H9 (cell line): ENCODE measurements at regions not wholly inside any gene's neighbourhood (a gene's known extent, or its start where the extent isn't known, plus 50 kb on each side); places are given as distances from the start of the nearest gene placed in this dataset.

ENCODE experiments used
- DNase-seq: peaks from one replicate; pipeline ENCODE4 v3.0.0-alpha.2; 2017
- H2AFZ ChIP-seq: one replicate; pipeline ENCODE4 v1.6.1; 2013; ENCODE audit warnings: mild to moderate bottlenecking, low read length, control low read depth, moderate library complexity
- H2AK5ac ChIP-seq: 2 replicates; pipeline ENCODE4 v1.6.1; 2013; ENCODE audit warnings: low read length, control low read depth, mixed read lengths; ENCODE audit not compliant: insufficient read length
- H2BK120ac ChIP-seq: one replicate; pipeline ENCODE4 v1.6.1; 2013; ENCODE audit warnings: low read depth, mild to moderate bottlenecking, low read length, control low read depth, inconsistent platforms; ENCODE audit not compliant: poor library complexity, severe bottlenecking
- H2BK12ac ChIP-seq: 2 replicates; pipeline ENCODE4 v1.6.1; 2013; ENCODE audit warnings: low read length, control low read depth, mixed read lengths, low read depth; ENCODE audit not compliant: insufficient read length
- H2BK15ac ChIP-seq: 2 replicates; pipeline ENCODE4 v1.6.1; 2013; ENCODE audit warnings: low read depth, low read length, control low read depth
- H2BK20ac ChIP-seq: one replicate; pipeline ENCODE4 v1.6.1; 2013; ENCODE audit warnings: low read depth, mild to moderate bottlenecking, low read length, control low read depth, inconsistent platforms; ENCODE audit not compliant: poor library complexity, severe bottlenecking
- H2BK5ac ChIP-seq: 2 replicates; pipeline ENCODE4 v1.6.1; 2013; ENCODE audit warnings: low read length, control low read depth, mixed read lengths; ENCODE audit not compliant: insufficient read length
- H3K14ac ChIP-seq: 2 replicates; pipeline ENCODE4 v1.6.1; 2013; ENCODE audit warnings: low read length, control low read depth; ENCODE audit not compliant: insufficient read depth
- H3K18ac ChIP-seq: 2 replicates; pipeline ENCODE4 v1.6.1; 2013; ENCODE audit warnings: low read depth, mild to moderate bottlenecking, mixed read lengths, low read length, control low read depth; ENCODE audit not compliant: insufficient read length
- H3K23ac ChIP-seq: 2 replicates; pipeline ENCODE4 v1.6.1; 2013; ENCODE audit warnings: low read length, control low read depth, mixed read lengths, low read depth; ENCODE audit not compliant: insufficient read length
- H3K23me2 ChIP-seq: 2 replicates; pipeline ENCODE4 v1.6.1; 2013; ENCODE audit warnings: low read depth, mild to moderate bottlenecking, mixed read lengths, low read length, control low read depth; ENCODE audit not compliant: insufficient read length, poor library complexity, severe bottlenecking
- H3K27ac ChIP-seq: 2 replicates; pipeline ENCODE4 v1.5.1; 2013; ENCODE audit warnings: low read length, control low read depth, mixed read lengths, low read depth; ENCODE audit not compliant: insufficient read length
- H3K27me3 ChIP-seq: 2 replicates; pipeline ENCODE4 v1.6.1; 2013; ENCODE audit warnings: low read length, control low read depth, inconsistent platforms; ENCODE audit not compliant: insufficient read depth
- H3K4ac ChIP-seq: 2 replicates; pipeline ENCODE4 v1.6.1; 2013; ENCODE audit warnings: low read depth, mild to moderate bottlenecking, control low read depth, inconsistent platforms, low read length, moderate library complexity
- H3K4me1 ChIP-seq: 2 replicates; pipeline ENCODE4 v1.6.1; 2013; ENCODE audit warnings: low read length, control low read depth, inconsistent platforms; ENCODE audit not compliant: insufficient read depth
- H3K4me2 ChIP-seq: 2 replicates; pipeline ENCODE4 v1.6.1; 2013; ENCODE audit warnings: low read length, control low read depth, mixed read lengths; ENCODE audit not compliant: insufficient read length, insufficient read depth
- H3K56ac ChIP-seq: 2 replicates; pipeline ENCODE4 v1.6.1; 2013; ENCODE audit warnings: low read depth, mild to moderate bottlenecking, mixed read lengths, low read length, control low read depth; ENCODE audit not compliant: insufficient read length
- H3K79me1 ChIP-seq: 2 replicates; pipeline ENCODE4 v1.6.1; 2013; ENCODE audit warnings: low read depth, mild to moderate bottlenecking, moderate library complexity, low read length, control low read depth, inconsistent platforms; ENCODE audit not compliant: insufficient read depth, poor library complexity, severe bottlenecking
- H3K79me2 ChIP-seq: 2 replicates; pipeline ENCODE4 v1.6.1; 2013; ENCODE audit warnings: low read length, control low read depth, inconsistent platforms; ENCODE audit not compliant: insufficient read depth
- H3K9ac ChIP-seq: 2 replicates; pipeline ENCODE4 v1.6.1; 2013; ENCODE audit warnings: low read length, control low read depth, mixed read lengths; ENCODE audit not compliant: insufficient read length; ENCODE audit errors: extremely low read depth
- H3K9me3 ChIP-seq: one replicate; pipeline ENCODE4 v1.6.1; 2013; ENCODE audit warnings: low read depth, low read length, inconsistent platforms; ENCODE audit not compliant: control insufficient read depth
- H3T11ph ChIP-seq: one replicate; pipeline ENCODE4 v1.6.1; 2013; ENCODE audit warnings: mild to moderate bottlenecking, low read length, control low read depth, inconsistent platforms
- H4K20me1 ChIP-seq: one replicate; pipeline ENCODE4 v1.6.1; 2013; ENCODE audit not compliant: control insufficient read depth, insufficient read length, insufficient read depth
- H4K5ac ChIP-seq: 2 replicates; pipeline ENCODE4 v1.6.1; 2013; ENCODE audit warnings: low read depth, mild to moderate bottlenecking, mixed read lengths, low read length, control low read depth; ENCODE audit not compliant: insufficient read length
- H4K8ac ChIP-seq: replicated peaks from 2 replicates; pipeline ENCODE4 v1.6.1; 2013; ENCODE audit warnings: low read length, control low read depth, mixed read lengths, low read depth; ENCODE audit not compliant: insufficient read length
- H4K91ac ChIP-seq: 2 replicates; pipeline ENCODE4 v1.6.1; 2013; ENCODE audit warnings: low read depth, mild to moderate bottlenecking, moderate library complexity, mixed read lengths, low read length, control low read depth; ENCODE audit not compliant: insufficient read length
- H3K27ac Mint-ChIP-seq, 3 experiments: 2 replicates in 2 of 3; 3 replicates in 1 of 3; pipeline ENCODE4 v1.8.0; 2020 to 2021; ENCODE audit warnings: mixed read lengths in 3 of 3, mild to moderate bottlenecking in 1 of 3, moderate library complexity in 1 of 3
- H3K27me3 Mint-ChIP-seq: 2 replicates; pipeline ENCODE4 v1.8.0; 2021; ENCODE audit warnings: low read depth, mild to moderate bottlenecking, moderate library complexity, mixed read lengths
- H3K36me3 Mint-ChIP-seq, 3 experiments: 2 replicates in 2 of 3; 3 replicates in 1 of 3; pipeline ENCODE4 v1.8.0; 2020 to 2021; ENCODE audit warnings: low read depth in 3 of 3, mixed read lengths in 3 of 3; ENCODE audit not compliant: insufficient read depth in 1 of 3
- H3K4me1 Mint-ChIP-seq, 2 experiments: 2 replicates each; pipeline ENCODE4 v1.8.0; 2020; ENCODE audit warnings: mixed read lengths in 2 of 2
- H3K4me3 Mint-ChIP-seq, 2 experiments: 2 replicates in 1 of 2; 3 replicates in 1 of 2; pipeline ENCODE4 v1.8.0; 2020 to 2021; ENCODE audit warnings: mild to moderate bottlenecking in 2 of 2, mixed read lengths in 2 of 2, moderate library complexity in 1 of 2
- H3K9me3 Mint-ChIP-seq, 2 experiments: 2 replicates in 1 of 2; 3 replicates in 1 of 2; pipeline ENCODE4 v1.8.0; 2020; ENCODE audit warnings: mild to moderate bottlenecking in 2 of 2, mixed read lengths in 2 of 2, moderate library complexity in 1 of 2
- CTCF ChIP-seq: fragments of 200-600 bp; sonication (generic); conservative IDR thresholded peaks from 3 replicates; pipeline ENCODE4 v1.8.0; 2021; ENCODE audit warnings: antibody characterized with exemption, mild to moderate bottlenecking
- WGBS: extraction: QIAGEN DNeasy Blood & Tissue Kit; methylation state at CpG from one replicate; pipeline ENCODE4 v1.1.7; 2013; ENCODE audit warnings: missing lambda C conversion rate, low lambda C conversion rate, mixed read lengths; ENCODE audit not compliant: insufficient read length; ENCODE audit errors: extremely low coverage; 5-methylcytosine and 5-hydroxymethylcytosine counted together

GRCh38 chr2:200101922-200102321 is 146.5 kb downstream of the MAIP1 start:
- Histone ChIP-seq H3K4me2 (no peak overlapping the region), H2AFZ (no peak overlapping the region), H4K5ac (no peak overlapping the region), H2BK12ac (no peak overlapping the region), H2BK15ac (no peak overlapping the region), H3K27ac (no peak overlapping the region), H2BK5ac (no peak overlapping the region), H3K79me1 (no peaks in the 10 kb centered on the region), H2BK20ac (no peak overlapping the region), H3K18ac (no peak overlapping the region), H3K4me1 (no peaks in the 10 kb centered on the region), H3K56ac (no peak overlapping the region), H3K27me3 (no peaks in the 10 kb centered on the region), H3K23ac (no peak overlapping the region), H4K8ac (no peak overlapping the region), H4K91ac (no peak overlapping the region), H3K14ac (no peak overlapping the region), H2BK120ac (no peak overlapping the region), H2AK5ac (no peak overlapping the region), H3T11ph (no peak overlapping the region), H3K9me3 (no peaks in the 10 kb centered on the region), H3K4ac (no peak overlapping the region), H3K79me2 (no peaks in the 10 kb centered on the region), H4K20me1 (no peaks in the 10 kb centered on the region), H3K9ac (no peak overlapping the region), H3K23me2 (no peaks in the 10 kb centered on the region)
- Mint-ChIP-seq H3K36me3 (no peaks in the 10 kb centered on the region), H3K9me3 (no peaks in the 10 kb centered on the region), H3K4me3 (no peak overlapping the region), H3K27ac (no peak overlapping the region), H3K27me3 (no peaks in the 10 kb centered on the region), H3K4me1 (peaks cover 6 to 7% of the 10 kb centered on the region in 2 experiments)
- no CpG with 5 or more reads among the region's 4 CpGs for WGBS
- DNase-seq, result no peak
- no peak for TF ChIP-seq CTCF
